ENCODE measurements at regions not wholly inside any gene's neighbourhood (a gene's known extent, or its start where the extent isn't known, plus 50 kb on each side); places are given as distances from the start of the nearest gene placed in this dataset.

DNA sequence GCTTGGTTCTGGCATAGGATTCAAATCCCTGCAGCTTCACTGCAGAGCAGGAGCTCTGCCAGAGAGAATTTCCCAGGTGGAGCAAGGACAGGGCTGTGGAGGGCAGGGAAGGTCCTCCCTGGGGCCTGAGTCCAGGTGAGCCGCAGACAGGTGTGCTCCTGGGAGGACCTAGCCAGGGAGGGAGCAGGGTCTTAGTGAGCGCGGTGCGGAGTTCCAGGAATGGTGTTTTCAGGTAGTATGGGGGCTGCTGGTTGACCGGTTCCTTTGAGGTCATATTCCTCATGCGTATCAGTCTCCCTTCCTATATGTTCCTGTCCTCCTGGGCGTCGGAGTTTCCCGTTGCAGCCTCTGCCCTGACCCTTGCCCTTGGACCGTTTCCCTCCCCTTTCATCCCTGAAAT is 813.3 kb downstream of the KCNJ18 start:
- in situ Hi-C loops (cut with MboI; ENCODE audit: low sequenced_read_pairs in 4 of 4) = no loop called here
- ATAC-seq = no peak
- no peaks in the 10 kb centered on the region for H3K36me3 ChIP-seq
- H3K4me1 ChIP-seq = no peaks in the 10 kb centered on the region
- no peaks in the 10 kb centered on the region for H3K9me3 ChIP-seq
- no peak overlapping the region for H3K4me3 ChIP-seq
- intact Hi-C loops (cut with DNase I; ENCODE audit: low total_unique reads) = no loop called here
- H3K27me3 ChIP-seq = no peaks in the 10 kb centered on the region
- no peak overlapping the region for H3K27ac ChIP-seq
- no peak for TF ChIP-seq POLR2A (IDR thresholded peaks at IDR 0.05)
- TF ChIP-seq, protein P1, sequence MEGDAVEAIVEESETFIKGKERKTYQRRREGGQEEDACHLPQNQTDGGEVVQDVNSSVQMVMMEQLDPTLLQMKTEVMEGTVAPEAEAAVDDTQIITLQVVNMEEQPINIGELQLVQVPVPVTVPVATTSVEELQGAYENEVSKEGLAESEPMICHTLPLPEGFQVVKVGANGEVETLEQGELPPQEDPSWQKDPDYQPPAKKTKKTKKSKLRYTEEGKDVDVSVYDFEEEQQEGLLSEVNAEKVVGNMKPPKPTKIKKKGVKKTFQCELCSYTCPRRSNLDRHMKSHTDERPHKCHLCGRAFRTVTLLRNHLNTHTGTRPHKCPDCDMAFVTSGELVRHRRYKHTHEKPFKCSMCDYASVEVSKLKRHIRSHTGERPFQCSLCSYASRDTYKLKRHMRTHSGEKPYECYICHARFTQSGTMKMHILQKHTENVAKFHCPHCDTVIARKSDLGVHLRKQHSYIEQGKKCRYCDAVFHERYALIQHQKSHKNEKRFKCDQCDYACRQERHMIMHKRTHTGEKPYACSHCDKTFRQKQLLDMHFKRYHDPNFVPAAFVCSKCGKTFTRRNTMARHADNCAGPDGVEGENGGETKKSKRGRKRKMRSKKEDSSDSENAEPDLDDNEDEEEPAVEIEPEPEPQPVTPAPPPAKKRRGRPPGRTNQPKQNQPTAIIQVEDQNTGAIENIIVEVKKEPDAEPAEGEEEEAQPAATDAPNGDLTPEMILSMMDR (IDR thresholded peaks at IDR 0.05 in 4 of 5, conservative IDR thresholded peaks at IDR 0.05 in 1 of 5) = no peak
- DNase-seq = no peak

DNA sequence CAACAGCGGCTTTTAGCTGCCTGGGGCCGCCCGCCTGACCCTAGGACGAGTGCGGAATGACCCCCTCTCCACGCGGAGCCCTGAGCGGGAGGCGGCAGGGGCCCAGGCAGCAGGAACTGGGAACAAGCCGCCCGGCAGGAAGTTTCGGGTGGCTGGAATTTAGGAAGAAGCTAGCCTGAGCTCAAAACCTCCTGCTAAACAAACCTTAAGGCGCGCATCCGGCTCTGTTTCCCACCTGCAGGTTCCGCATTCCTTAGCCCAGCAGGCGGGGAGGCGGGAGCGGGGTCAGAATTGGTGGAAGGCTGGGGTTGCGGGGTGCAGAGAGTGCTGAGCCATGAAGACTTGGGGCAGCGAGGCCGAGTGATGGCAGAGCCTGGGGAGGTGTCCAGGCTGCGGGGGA is 813.9 kb downstream of the KCNJ18 start:
- Histone ChIP-seq H3K27ac (no peak overlapping the region), H3K27me3 (no peaks in the 10 kb centered on the region), H3K36me3 (no peaks in the 10 kb centered on the region), H3K4me1 (no peaks in the 10 kb centered on the region), H3K4me3 (no peak overlapping the region), H3K9me3 (no peaks in the 10 kb centered on the region)
- DNase-seq (no peak), ATAC-seq (no peak)
- TF ChIP-seq POLR2A (IDR thresholded peaks at IDR 0.05) = no peak
- TF ChIP-seq, protein P1 (IDR thresholded peaks at IDR 0.05 in 4 of 5, conservative IDR thresholded peaks at IDR 0.05 in 1 of 5) = no peak
- intact Hi-C loops (cut with DNase I; ENCODE audit: low total_unique reads) (no loop called here), in situ Hi-C loops (cut with MboI; ENCODE audit: low sequenced_read_pairs in 4 of 4) (no loop called here)

DNA sequence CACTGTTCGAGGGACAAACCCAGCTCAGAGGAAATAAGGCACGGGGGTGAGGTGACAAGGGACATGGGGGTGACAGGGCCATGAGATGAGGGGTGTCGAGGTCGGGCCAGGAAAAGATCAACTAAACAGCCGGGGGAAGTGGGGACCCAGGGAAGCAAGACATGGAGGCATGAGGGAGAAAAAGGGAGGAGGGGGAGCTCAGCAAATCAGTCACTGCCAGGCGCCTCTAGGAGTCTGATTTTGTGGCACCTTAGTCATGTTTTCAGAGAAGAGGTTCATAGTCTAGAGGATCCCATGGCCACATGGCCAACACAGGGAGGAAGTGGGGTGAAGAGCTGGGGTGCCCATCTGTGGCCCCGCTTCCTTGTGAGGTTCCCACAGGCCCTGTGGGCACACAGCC is 814.5 kb downstream of the KCNJ18 start:
- Histone ChIP-seq H3K27me3 (no peaks in the 10 kb centered on the region), H3K36me3 (no peaks in the 10 kb centered on the region), H3K4me3 (no peak overlapping the region), H3K4me1 (no peaks in the 10 kb centered on the region), H3K9me3 (no peaks in the 10 kb centered on the region), H3K27ac (no peak overlapping the region)
- DNase-seq = no peak
- in situ Hi-C loops (cut with MboI; ENCODE audit: low sequenced_read_pairs in 4 of 4) (no loop called here), intact Hi-C loops (cut with DNase I; ENCODE audit: low total_unique reads) (no loop called here)
- TF ChIP-seq, protein P1 (IDR thresholded peaks at IDR 0.05 in 4 of 5, conservative IDR thresholded peaks at IDR 0.05 in 1 of 5) = no peak
- TF ChIP-seq POLR2A (IDR thresholded peaks at IDR 0.05) = no peak
- no peak for ATAC-seq

DNA sequence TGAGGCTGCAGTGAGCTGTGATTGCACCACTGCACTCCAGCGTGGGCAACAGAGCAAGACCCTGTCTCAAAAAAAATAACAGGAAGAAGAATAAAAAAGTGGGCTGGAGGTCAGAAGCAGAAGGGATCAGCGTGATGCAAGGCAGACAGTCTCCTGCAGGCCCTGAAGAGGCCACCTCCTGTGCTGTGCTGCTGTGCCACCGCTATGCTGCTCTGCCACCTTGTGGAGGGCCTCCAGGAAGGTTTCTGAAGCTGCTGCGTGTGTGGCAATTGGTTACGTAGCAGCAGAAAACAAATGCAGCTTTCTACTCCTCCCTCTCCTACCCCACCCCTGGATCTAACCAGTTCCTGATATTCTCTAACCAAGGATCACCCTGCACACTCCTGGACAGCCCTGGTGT is 815.5 kb downstream of the KCNJ18 start:
- in situ Hi-C loops (cut with MboI; ENCODE audit: low sequenced_read_pairs in 4 of 4) (no loop called here), intact Hi-C loops (cut with DNase I; ENCODE audit: low total_unique reads) (no loop called here)
- TF ChIP-seq, protein P1 (IDR thresholded peaks at IDR 0.05 in 4 of 5, conservative IDR thresholded peaks at IDR 0.05 in 1 of 5) = no peak
- TF ChIP-seq POLR2A (IDR thresholded peaks at IDR 0.05) = no peak
- H3K4me3 ChIP-seq = no peak overlapping the region
- H3K27ac ChIP-seq = no peak overlapping the region
- no peaks in the 10 kb centered on the region for H3K9me3 ChIP-seq
- no peaks in the 10 kb centered on the region for H3K36me3 ChIP-seq
- no peaks in the 10 kb centered on the region for H3K27me3 ChIP-seq
- ATAC-seq (no peak), DNase-seq (no peak)
- H3K4me1 ChIP-seq = no peaks in the 10 kb centered on the region

DNA sequence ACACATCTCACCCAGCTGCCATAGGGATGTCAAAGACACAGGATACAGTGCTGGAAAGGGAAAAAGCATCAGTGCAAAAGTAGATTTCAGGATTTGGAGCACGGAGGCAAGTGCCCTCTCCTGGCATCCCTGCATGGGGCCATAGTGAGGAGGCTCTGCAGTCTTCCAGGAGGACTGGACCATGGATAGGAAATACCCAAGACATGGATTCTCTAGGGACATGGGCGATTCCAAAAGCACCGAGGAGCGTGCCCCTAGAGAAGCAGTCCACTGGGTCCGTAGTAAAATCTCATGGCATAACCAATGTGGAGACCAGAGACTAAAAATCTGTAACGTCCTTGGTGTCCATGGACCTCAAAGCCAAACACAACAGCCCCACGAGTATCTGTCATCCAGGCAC is 818.2 kb downstream of the KCNJ18 start:
- TF ChIP-seq POLR2A (IDR thresholded peaks at IDR 0.05) = no peak
- TF ChIP-seq, protein P1 (IDR thresholded peaks at IDR 0.05 in 4 of 5, conservative IDR thresholded peaks at IDR 0.05 in 1 of 5) = no peak
- Histone ChIP-seq H3K27me3 (no peaks in the 10 kb centered on the region), H3K4me3 (no peak overlapping the region), H3K27ac (no peak overlapping the region), H3K9me3 (no peaks in the 10 kb centered on the region), H3K36me3 (no peaks in the 10 kb centered on the region), H3K4me1 (no peaks in the 10 kb centered on the region)
- intact Hi-C loops (cut with DNase I; ENCODE audit: low total_unique reads) = no loop called here
- in situ Hi-C loops (cut with MboI; ENCODE audit: low sequenced_read_pairs in 4 of 4) = no loop called here
- ATAC-seq (no peak), DNase-seq (no peak)
